ENCODE measurements at regions not wholly inside any gene's neighbourhood (a gene's known extent, or its start where the extent isn't known, plus 50 kb on each side); places are given as distances from the start of the nearest gene placed in this dataset.
"Not testable (repeated sequence)": the region's sequence is repeated elsewhere in the genome, so short reads cannot be mapped to it uniquely, and the experiment has no call there.

- Histone ChIP-seq H3K36me3 (ENCODE audit: insufficient read depth, low read length) (no peaks in the 10 kb centered on the region), H3K4me1 (ENCODE audit: insufficient read depth, low read length) (no peaks in the 10 kb centered on the region), H3K9ac (ENCODE audit: low read depth, low read length) (no peak overlapping the region), H3K4me3 (ENCODE audit: low read length) (no peak overlapping the region), H3K27ac (ENCODE audit: low read depth, low read length) (no peak overlapping the region), H3K27me3 (ENCODE audit: insufficient read depth, low read length) (no peaks in the 10 kb centered on the region), H3K9me3 (ENCODE audit: insufficient read depth, low read depth, low read length) (no peaks in the 10 kb centered on the region)
- WGBS = 94% methylated on average over 3 of the region's 3 CpGs
These were observed 259.0 kb downstream of the LRATD1 start for GRCh38 chr2:14891546-14891945.

GRCh38 chr2:14896330-14897030, 264.0 kb downstream of the LRATD1 start:
- Histone ChIP-seq H3K4me1 (ENCODE audit: insufficient read depth, low read length) (no peaks in the 10 kb centered on the region), H3K9ac (ENCODE audit: low read depth, low read length) (no peak overlapping the region), H3K4me3 (ENCODE audit: low read length) (no peak overlapping the region), H3K36me3 (ENCODE audit: insufficient read depth, low read length) (no peaks in the 10 kb centered on the region), H3K27ac (ENCODE audit: low read depth, low read length) (no peak overlapping the region), H3K9me3 (ENCODE audit: insufficient read depth, low read depth, low read length) (no peaks in the 10 kb centered on the region), H3K27me3 (ENCODE audit: insufficient read depth, low read length) (no peaks in the 10 kb centered on the region)
- WGBS = 92% methylated on average over 7 of the region's 9 CpGs

- Histone ChIP-seq H3K4me1 (ENCODE audit: insufficient read depth, low read length) (peaks cover 3% of the 10 kb centered on the region; the same call in 1 of the 2 replicates), H3K36me3 (ENCODE audit: insufficient read depth, low read length) (no peaks in the 10 kb centered on the region), H3K27me3 (ENCODE audit: insufficient read depth, low read length) (no peaks in the 10 kb centered on the region), H3K4me3 (ENCODE audit: low read length) (no peak overlapping the region), H3K27ac (ENCODE audit: low read depth, low read length) (no peak overlapping the region), H3K9me3 (ENCODE audit: insufficient read depth, low read depth, low read length) (no peaks in the 10 kb centered on the region), H3K9ac (ENCODE audit: low read depth, low read length) (no peak overlapping the region)
- 93% methylated on average over 4 of the region's 4 CpGs for WGBS
These were observed 267.3 kb downstream of the LRATD1 start for GRCh38 chr2:14899621-14900414.

GRCh38 chr2:14901737-14902136, 269.2 kb downstream of the LRATD1 start:
- Histone ChIP-seq H3K9me3 (ENCODE audit: insufficient read depth, low read depth, low read length) (no peaks in the 10 kb centered on the region), H3K27ac (ENCODE audit: low read depth, low read length) (no peak overlapping the region), H3K36me3 (ENCODE audit: insufficient read depth, low read length) (no peaks in the 10 kb centered on the region), H3K27me3 (ENCODE audit: insufficient read depth, low read length) (no peaks in the 10 kb centered on the region), H3K4me3 (ENCODE audit: low read length) (no peak overlapping the region), H3K9ac (ENCODE audit: low read depth, low read length) (no peak overlapping the region), H3K4me1 (ENCODE audit: insufficient read depth, low read length) (peaks cover 3% of the 10 kb centered on the region; the same call in 1 of the 2 replicates)
- 91% methylated on average over 3 of the region's 3 CpGs for WGBS

- Histone ChIP-seq H3K9me3 (ENCODE audit: insufficient read depth, low read depth, low read length) (no peaks in the 10 kb centered on the region), H3K27ac (ENCODE audit: low read depth, low read length) (no peak overlapping the region), H3K36me3 (ENCODE audit: insufficient read depth, low read length) (no peaks in the 10 kb centered on the region), H3K4me3 (ENCODE audit: low read length) (no peak overlapping the region), H3K4me1 (ENCODE audit: insufficient read depth, low read length) (peaks cover 3% of the 10 kb centered on the region; the same call in 1 of the 2 replicates), H3K27me3 (ENCODE audit: insufficient read depth, low read length) (no peaks in the 10 kb centered on the region), H3K9ac (ENCODE audit: low read depth, low read length) (no peak overlapping the region)
- 95% methylated on average over 1 of the region's 1 CpG for WGBS
These were observed 270.4 kb downstream of the LRATD1 start for GRCh38 chr2:14902953-14903352.

- Histone ChIP-seq H3K27ac (ENCODE audit: low read depth, low read length) (no peak overlapping the region), H3K9me3 (ENCODE audit: insufficient read depth, low read depth, low read length) (no peaks in the 10 kb centered on the region), H3K36me3 (ENCODE audit: insufficient read depth, low read length) (no peaks in the 10 kb centered on the region), H3K27me3 (ENCODE audit: insufficient read depth, low read length) (no peaks in the 10 kb centered on the region), H3K4me3 (ENCODE audit: low read length) (no peak overlapping the region), H3K4me1 (ENCODE audit: insufficient read depth, low read length) (peaks cover 3% of the 10 kb centered on the region; the same call in 1 of the 2 replicates), H3K9ac (ENCODE audit: low read depth, low read length) (no peak overlapping the region)
- WGBS = 65% methylated on average over 13 of the region's 15 CpGs
These were observed 271.3 kb downstream of the LRATD1 start for GRCh38 chr2:14903709-14904374.

GRCh38 chr2:14904378-14904777, 271.9 kb downstream of the LRATD1 start:
- not testable (repeated sequence) for H3K27me3 ChIP-seq (ENCODE audit: insufficient read depth, low read length); H3K4me3 ChIP-seq (ENCODE audit: low read length); H3K9ac ChIP-seq (ENCODE audit: low read depth, low read length); H3K4me1 ChIP-seq (ENCODE audit: insufficient read depth, low read length); H3K36me3 ChIP-seq (ENCODE audit: insufficient read depth, low read length); H3K9me3 ChIP-seq (ENCODE audit: insufficient read depth, low read depth, low read length); H3K27ac ChIP-seq (ENCODE audit: low read depth, low read length)
- WGBS = 99% methylated on average over 7 of the region's 7 CpGs

- Histone ChIP-seq H3K9me3 (ENCODE audit: insufficient read depth, low read depth, low read length) (no peaks in the 10 kb centered on the region), H3K9ac (ENCODE audit: low read depth, low read length) (no peak overlapping the region), H3K4me1 (ENCODE audit: insufficient read depth, low read length) (peaks cover 3% of the 10 kb centered on the region; the same call in 1 of the 2 replicates), H3K4me3 (ENCODE audit: low read length) (no peak overlapping the region), H3K36me3 (ENCODE audit: insufficient read depth, low read length) (no peaks in the 10 kb centered on the region), H3K27me3 (ENCODE audit: insufficient read depth, low read length) (no peaks in the 10 kb centered on the region), H3K27ac (ENCODE audit: low read depth, low read length) (no peak overlapping the region)
- WGBS = 94% methylated on average over 5 of the region's 5 CpGs
These were observed 273.1 kb downstream of the LRATD1 start for GRCh38 chr2:14905571-14905970.

GRCh38 chr2:14907014-14907612, 274.6 kb downstream of the LRATD1 start:
- Histone ChIP-seq H3K36me3 (ENCODE audit: insufficient read depth, low read length) (no peaks in the 10 kb centered on the region), H3K27ac (ENCODE audit: low read depth, low read length) (no peak overlapping the region), H3K4me1 (ENCODE audit: insufficient read depth, low read length) (peaks cover 3% of the 10 kb centered on the region; the same call in 1 of the 2 replicates), H3K27me3 (ENCODE audit: insufficient read depth, low read length) (no peaks in the 10 kb centered on the region), H3K9ac (ENCODE audit: low read depth, low read length) (no peak overlapping the region), H3K9me3 (ENCODE audit: insufficient read depth, low read depth, low read length) (no peaks in the 10 kb centered on the region), H3K4me3 (ENCODE audit: low read length) (no peak overlapping the region)
- WGBS = 91% methylated on average over 8 of the region's 8 CpGs

GRCh38 chr2:14909795-14910194, 277.3 kb downstream of the LRATD1 start:
- Histone ChIP-seq H3K9me3 (ENCODE audit: insufficient read depth, low read depth, low read length) (no peaks in the 10 kb centered on the region), H3K36me3 (ENCODE audit: insufficient read depth, low read length) (no peaks in the 10 kb centered on the region), H3K4me3 (ENCODE audit: low read length) (no peak overlapping the region), H3K9ac (ENCODE audit: low read depth, low read length) (no peak overlapping the region), H3K27me3 (ENCODE audit: insufficient read depth, low read length) (no peaks in the 10 kb centered on the region), H3K4me1 (ENCODE audit: insufficient read depth, low read length) (no peaks in the 10 kb centered on the region), H3K27ac (ENCODE audit: low read depth, low read length) (no peak overlapping the region)
- 94% methylated on average over 4 of the region's 4 CpGs for WGBS

- WGBS = 90% methylated on average over 2 of the region's 2 CpGs
- Histone ChIP-seq H3K27ac (ENCODE audit: low read depth, low read length) (no peak overlapping the region), H3K9ac (ENCODE audit: low read depth, low read length) (no peak overlapping the region), H3K4me1 (ENCODE audit: insufficient read depth, low read length) (no peaks in the 10 kb centered on the region), H3K27me3 (ENCODE audit: insufficient read depth, low read length) (no peaks in the 10 kb centered on the region), H3K9me3 (ENCODE audit: insufficient read depth, low read depth, low read length) (no peaks in the 10 kb centered on the region), H3K36me3 (ENCODE audit: insufficient read depth, low read length) (no peaks in the 10 kb centered on the region), H3K4me3 (ENCODE audit: low read length) (no peak overlapping the region)
These were observed 278.1 kb downstream of the LRATD1 start for GRCh38 chr2:14910654-14911053.

Data from HUES64 (cell line).